LNCaP clone FGC (cell line): ENCODE measurements at regions not wholly inside any gene's neighbourhood (a gene's known extent, or its start where the extent isn't known, plus 50 kb on each side); places are given as distances from the start of the nearest gene placed in this dataset.

Source experiments
- DNase-seq: peaks from one replicate; pipeline ENCODE4 v3.0.0-alpha.2; 2011; ENCODE audit warnings: low read depth
- H3K4me3 ChIP-seq: 2 replicates; pipeline ENCODE4 v1.5.1; 2011; ENCODE audit warnings: mild to moderate bottlenecking, low read depth, low read length, control low read depth
- TF ChIP-seq, protein P1 (sequence below): IDR thresholded peaks from 2 replicates; pipeline ENCODE4 v1.5.1; 2012; ENCODE audit warnings: mild to moderate bottlenecking; ENCODE audit not compliant: control insufficient read depth, insufficient read depth; ENCODE audit errors: extremely low read depth

- TF ChIP-seq, protein P1, sequence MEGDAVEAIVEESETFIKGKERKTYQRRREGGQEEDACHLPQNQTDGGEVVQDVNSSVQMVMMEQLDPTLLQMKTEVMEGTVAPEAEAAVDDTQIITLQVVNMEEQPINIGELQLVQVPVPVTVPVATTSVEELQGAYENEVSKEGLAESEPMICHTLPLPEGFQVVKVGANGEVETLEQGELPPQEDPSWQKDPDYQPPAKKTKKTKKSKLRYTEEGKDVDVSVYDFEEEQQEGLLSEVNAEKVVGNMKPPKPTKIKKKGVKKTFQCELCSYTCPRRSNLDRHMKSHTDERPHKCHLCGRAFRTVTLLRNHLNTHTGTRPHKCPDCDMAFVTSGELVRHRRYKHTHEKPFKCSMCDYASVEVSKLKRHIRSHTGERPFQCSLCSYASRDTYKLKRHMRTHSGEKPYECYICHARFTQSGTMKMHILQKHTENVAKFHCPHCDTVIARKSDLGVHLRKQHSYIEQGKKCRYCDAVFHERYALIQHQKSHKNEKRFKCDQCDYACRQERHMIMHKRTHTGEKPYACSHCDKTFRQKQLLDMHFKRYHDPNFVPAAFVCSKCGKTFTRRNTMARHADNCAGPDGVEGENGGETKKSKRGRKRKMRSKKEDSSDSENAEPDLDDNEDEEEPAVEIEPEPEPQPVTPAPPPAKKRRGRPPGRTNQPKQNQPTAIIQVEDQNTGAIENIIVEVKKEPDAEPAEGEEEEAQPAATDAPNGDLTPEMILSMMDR: no peak
- peak; percentile 65 for DNase-seq
- H3K4me3 ChIP-seq: no peak overlapping the region
Measured at GRCh38 chr4:71691416-71692073, 92.3 kb downstream of the GC start.

DNA sequence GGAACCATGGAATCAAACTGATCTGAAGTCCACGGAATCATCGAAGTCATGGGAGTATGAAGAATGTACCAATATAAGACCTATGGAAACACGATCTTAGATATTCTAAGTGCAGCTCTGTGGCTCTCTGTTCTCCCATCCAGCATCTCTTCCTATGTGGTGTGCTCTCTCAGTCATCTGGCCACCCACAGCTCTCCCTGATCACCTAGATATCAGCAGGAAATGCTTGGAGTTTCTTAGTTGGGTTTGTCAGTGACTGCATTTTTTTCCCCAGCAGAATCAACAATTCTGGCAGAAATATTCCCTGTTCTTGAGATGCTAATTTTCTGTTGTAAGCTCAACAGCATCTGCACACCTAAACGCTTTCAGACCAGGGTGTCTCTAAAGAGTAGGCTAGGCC is 94.1 kb downstream of the GC start:
- no peak for DNase-seq
- TF ChIP-seq, protein P1: no peak
- no peak overlapping the region for H3K4me3 ChIP-seq

DNA sequence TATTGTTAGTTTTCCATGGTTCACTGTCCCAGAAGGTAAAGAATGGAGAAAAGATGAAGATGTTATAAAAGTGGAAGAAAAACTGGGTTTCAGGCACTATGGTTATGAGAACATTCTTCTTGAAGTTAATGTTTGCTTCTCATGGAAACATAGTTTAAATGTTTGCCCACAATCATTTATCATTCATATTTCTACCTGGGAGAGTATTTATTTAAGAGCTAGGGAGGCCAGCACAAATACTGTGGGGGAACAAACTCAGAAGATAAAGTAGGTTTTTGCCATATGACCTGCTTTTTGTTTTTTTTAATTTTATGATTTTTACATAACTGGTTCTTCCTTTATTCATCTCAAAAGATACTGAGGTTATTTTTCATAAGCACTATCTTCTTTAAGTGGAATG is 96.8 kb downstream of the GC start:
- H3K4me3 ChIP-seq: no peak overlapping the region
- no peak for DNase-seq
- TF ChIP-seq, protein P1: no peak

GRCh38 chr4:71685975-71686374 is 97.9 kb downstream of the GC start:
- TF ChIP-seq, protein P1: no peak
- H3K4me3 ChIP-seq: no peak overlapping the region
- no peak for DNase-seq

DNA sequence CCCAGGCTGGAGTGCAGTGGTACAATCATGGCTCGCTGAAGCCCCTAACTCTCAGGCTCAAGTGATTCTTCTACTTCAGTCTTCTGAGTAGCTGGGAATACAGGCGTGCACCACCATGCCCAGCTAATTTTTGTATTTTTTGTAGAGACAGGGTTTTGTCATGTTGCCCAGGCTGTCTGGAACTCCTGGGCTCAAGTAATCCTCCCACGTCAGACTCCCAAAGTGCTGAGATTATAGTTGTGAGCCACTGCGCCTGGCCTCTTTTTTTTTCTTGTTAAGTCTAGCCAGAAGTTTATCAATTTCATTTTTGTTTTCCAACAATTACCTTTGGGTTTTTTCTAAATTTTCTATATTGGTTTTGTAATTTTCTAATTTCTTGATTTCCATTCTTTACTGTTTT is 100.6 kb downstream of the GC start:
- TF ChIP-seq, protein P1: no peak
- no peak for DNase-seq
- no peak overlapping the region for H3K4me3 ChIP-seq

DNA sequence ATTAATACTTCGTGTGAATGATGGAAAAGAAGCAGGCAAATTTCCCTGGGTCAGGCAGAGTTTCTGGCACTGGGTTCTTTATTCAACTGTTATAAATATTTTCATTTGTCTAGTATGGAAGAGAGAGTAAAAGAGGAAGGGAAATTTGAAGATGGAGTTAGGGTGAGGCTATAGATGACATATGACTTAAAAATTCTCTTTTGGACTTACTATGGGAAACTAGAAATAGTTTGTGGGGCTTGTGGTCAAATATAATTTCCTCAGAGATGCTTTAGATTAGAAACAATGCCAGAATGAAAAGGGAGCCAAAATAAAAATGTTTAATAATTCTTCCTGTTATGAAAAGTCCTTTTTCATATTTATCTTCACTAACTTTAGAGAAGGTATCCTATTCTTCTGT is 103.2 kb downstream of the GC start:
- TF ChIP-seq, protein P1: no peak
- no peak overlapping the region for H3K4me3 ChIP-seq

GRCh38 chr4:71677568-71677967 is 106.3 kb downstream of the GC start:
- no peak for DNase-seq

More for the DNA sequence above, 103.2 kb downstream of the GC start:
- no peak for DNase-seq

More at GRCh38 chr4:71677568-71677967, 106.3 kb downstream of the GC start:
- TF ChIP-seq, protein P1: no peak
- H3K4me3 ChIP-seq: no peak overlapping the region
